GM19324 (cell line): ENCODE measurements at regions not wholly inside any gene's neighbourhood (a gene's known extent, or its start where the extent isn't known, plus 50 kb on each side); places are given as distances from the start of the nearest gene placed in this dataset.
A peak's percentile ranks its signal among the peaks of the same experiment; 100 is the strongest.
"Not testable (repeated sequence)": the region's sequence is repeated elsewhere in the genome, so short reads cannot be mapped to it uniquely, and the experiment has no call there.

Experiments
- ATAC-seq: cut with Tn5 transposase; IDR thresholded peaks from one replicate; pipeline ENCODE4 v1.9.1; 2021; ENCODE audit warnings: mild to moderate bottlenecking, moderate library complexity; ENCODE audit not compliant: unreplicated experiment, low FRiP score

DNA sequence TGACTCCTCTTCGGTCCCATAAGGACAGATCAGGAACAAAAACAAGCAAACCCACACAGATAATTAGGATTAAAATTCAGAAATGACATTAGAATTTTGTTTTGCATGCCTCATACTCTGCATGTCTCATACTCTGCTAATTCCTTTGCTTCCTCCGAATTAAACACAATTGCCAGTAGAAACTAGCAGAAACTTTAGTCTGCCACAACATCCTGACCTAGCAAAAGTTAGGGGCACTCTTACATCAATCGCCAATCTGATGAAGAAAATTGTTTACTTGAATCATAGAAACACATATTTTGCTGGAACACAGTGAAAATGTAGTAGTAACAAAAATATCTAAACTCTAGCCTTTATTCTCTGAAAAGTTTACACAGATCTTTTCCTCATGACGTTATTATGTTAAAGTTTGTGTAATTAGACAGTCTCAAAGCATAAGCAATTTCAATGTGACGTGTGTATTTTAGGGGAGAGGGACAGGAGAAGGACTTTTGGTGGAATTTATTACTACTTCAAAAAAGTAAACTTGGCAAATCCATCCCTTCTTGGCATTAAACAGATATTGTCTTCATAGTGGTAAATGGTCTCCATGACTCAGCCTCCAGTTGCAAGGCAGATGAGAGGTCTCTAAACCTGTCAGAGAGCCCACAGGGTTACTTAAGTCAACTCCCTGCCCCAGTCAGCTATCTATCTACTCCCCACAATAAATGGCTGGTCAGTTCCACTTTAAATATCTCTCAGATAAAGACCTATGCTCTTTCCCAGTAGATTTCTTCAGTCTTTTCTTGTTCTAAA lies 249.8 kb upstream of the UBASH3B start:
- ATAC-seq, result no peak

DNA sequence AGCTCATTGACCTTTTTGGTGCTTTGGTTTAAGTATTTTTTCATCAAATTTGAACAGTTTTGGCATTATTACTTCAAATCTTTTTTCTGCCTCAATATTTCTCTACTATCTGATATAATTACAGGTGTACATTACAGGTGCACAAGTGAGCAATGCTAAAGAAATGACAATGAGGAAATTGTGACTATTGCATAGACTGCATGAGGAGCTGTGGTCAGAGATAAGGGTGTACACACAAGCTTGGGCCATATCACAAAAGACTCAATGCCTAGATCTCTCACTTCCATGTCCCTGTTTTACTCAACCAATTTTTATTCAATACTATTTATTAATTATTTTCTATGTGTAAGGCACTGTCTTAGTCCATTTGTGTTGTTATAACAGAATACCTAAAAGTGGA lies 251.0 kb upstream of the UBASH3B start:
- no peak for ATAC-seq

DNA sequence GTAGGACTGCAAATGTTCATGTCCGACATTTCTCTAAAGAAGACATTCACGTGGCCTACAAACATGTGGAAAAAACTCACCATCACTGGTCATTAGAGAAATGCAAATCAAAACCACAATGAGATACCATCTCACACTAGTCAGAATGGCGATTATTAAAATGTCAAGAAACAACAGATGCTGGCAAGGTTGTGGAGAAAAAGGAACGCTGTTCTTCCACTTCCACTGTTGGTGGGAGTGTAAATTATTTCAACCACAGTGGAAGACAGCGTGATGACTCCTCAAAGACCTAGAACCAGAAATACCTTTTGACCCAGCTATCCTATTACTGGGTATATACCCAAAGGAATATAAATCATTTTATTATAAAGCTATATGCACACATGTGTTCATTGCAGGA lies 253.9 kb upstream of the UBASH3B start:
- not testable (repeated sequence) for ATAC-seq

GRCh38 chr11:122399375-122399774 lies 256.1 kb upstream of the UBASH3B start:
- ATAC-seq, result peak; percentile 72

DNA sequence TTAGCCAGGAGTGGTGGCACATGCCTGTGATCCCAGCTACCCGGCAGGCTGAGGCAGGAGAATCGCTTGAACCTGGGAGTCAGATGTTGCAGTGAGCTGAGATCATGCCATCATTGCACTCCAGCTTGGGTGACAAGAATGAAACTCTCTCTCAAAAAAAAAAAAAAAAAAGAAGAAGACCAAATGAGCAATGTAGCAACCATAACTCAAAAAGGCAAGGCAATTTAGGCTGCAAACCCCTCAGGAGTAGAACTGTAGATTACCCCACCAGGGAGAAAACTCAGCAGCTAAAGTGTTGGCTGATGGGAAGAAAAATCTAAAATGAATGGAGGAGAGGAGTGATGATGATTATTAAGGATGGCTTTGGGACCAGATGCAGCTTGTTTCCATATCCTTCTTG lies 256.7 kb upstream of the UBASH3B start:
- ATAC-seq, result no peak

GRCh38 chr11:122398167-122398566 lies 257.4 kb upstream of the UBASH3B start:
- no peak for ATAC-seq

DNA sequence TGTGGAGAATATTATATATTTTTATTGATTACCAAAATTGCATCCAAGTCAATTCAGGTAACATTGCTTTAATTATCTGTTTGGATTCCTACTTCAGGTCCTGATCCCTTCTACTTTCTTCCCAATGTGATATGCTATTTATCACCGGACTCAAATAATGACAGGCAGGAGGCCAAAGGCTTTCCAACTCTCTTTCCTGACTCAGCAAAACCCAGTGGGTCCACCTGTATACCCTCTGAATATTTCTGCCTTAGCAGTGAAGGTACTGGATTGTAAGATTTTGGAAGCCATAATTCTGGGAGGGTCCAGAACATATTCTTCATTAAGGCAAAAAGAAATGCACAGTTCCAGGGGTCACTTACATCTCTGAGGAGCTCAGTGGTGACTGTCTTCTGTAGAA lies 260.2 kb upstream of the UBASH3B start:
- no peak for ATAC-seq

DNA sequence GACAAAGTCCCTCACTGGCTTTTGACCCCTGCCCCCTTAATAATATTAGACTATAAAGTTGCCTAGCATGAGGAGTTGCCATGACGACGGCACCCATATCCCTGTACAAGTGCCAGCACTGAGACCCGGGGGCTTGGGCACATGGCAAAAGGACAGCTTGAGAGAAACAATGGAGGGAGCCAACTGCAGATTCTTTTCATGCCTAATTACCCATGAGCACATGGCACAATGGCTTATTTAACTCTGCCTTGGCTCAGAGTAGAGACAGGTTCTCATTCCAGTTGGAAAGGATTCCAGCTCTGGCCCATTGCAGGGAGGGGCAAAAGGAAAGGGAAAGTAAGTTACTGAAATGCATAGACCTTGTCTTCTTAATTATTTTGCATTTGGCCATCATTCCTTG lies 261.2 kb upstream of the UBASH3B start:
- no peak for ATAC-seq

GRCh38 chr11:122393209-122393860 lies 262.2 kb upstream of the UBASH3B start:
- no peak for ATAC-seq

GRCh38 chr11:122392508-122392907 lies 263.0 kb upstream of the UBASH3B start:
- ATAC-seq, result no peak

- no peak for ATAC-seq
Observed at GRCh38 chr11:122391049-122391448, 264.5 kb upstream of the UBASH3B start.

DNA sequence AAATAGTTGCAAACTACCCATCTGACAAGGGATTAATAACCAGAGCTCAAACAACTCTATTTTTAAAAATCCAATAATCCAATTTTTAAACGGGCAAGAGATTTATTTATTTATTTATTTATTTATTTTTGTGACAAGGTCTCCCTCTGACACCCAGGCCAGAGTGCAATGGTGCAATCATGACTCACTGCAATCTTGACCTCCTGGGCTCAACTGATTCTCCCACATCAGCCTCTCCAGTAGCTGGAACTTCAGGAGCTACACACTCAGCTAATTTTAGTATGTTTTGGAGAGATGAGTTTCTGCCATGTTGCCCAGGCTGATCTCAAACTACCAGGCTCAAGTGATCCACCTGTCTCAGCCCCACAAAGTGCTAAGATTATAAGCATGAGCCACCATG lies 267.2 kb upstream of the BLID start:
- no peak for ATAC-seq

GRCh38 chr11:122375687-122376399 lies 259.8 kb upstream of the BLID start:
- ATAC-seq, result no peak

DNA sequence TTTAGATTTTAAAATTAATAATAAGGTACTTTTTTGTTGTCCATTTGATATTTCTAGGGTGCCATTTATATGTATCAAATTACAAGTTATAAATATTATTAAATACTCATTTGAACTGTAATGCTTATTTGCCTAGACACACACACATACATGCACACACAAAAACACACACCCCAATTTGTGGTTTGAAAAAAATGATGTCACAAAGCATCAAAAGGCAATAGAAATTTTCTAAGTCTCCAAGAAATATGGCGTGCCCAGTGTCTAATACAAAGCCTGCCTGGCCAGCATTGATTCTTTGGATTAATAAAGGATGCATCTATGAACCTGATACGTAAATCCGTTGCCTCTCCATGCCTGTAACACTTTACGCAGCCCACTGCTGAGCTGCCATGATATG lies 252.8 kb upstream of the BLID start:
- ATAC-seq, result no peak

DNA sequence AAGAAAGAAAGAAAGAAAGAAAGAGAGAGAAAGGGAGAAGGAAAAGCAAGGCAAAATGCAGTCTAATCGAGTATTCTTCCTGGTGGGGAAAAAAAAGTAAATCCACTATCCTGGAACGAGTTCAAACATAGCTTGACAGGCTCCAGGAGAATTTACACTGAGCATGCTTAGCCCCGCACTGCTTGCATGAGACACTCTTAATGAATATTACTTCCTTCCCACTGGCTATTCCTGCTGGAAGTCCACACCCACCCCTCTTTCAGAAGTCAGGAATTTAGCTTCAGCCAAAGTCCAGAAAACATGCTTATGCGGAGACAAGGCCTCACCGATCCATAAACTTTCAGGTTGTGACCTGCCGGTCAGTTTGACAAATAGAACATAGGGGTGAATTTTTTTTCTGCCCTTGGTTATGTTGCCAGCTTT lies 251.8 kb upstream of the BLID start:
- no peak for ATAC-seq

- ATAC-seq, result no peak
Observed at GRCh38 chr11:122365610-122366360, 249.8 kb upstream of the BLID start.

DNA sequence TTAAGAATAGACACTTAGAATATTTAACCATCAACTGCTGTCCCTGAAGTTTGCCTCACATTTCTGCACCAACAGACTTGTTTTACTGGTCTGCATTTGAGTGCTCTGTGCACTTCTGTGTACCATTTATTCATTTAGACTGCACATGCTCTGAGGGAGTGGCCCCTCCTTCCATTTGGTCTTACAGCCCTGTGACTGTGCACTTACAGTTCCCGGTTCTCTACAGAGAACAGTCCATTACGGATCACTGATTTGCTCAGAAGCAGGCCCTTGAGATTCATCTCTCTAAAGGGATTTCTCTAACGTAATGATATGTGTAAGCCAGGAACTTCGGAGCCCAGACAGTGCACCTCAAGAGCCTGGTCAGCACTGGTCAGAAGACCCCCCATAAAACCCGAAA lies 247.3 kb upstream of the BLID start:
- no peak for ATAC-seq

- ATAC-seq, result no peak
Observed at GRCh38 chr11:122362381-122362780, 246.4 kb upstream of the BLID start.

DNA sequence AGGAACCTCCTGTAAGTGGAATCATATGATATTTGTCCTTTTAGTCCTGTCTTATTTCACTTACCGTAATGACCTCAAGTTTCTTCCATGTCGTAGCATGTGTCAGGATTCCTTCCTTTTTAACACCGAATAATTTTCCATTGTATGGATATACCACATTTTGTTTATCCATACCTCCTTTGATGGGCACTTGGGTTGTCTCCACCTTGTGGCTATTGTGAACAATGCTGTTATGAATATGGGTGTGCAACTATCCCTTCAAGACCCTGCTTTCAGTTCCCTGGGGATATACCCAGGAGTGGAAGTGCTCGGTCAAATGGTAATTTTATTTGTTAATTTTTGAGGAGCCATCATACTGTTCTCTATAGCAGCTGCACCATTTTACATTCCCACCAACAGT lies 244.9 kb upstream of the BLID start:
- ATAC-seq, result no peak

- ATAC-seq, result no peak
Observed at GRCh38 chr11:122359081-122359571, 243.1 kb upstream of the BLID start.

DNA sequence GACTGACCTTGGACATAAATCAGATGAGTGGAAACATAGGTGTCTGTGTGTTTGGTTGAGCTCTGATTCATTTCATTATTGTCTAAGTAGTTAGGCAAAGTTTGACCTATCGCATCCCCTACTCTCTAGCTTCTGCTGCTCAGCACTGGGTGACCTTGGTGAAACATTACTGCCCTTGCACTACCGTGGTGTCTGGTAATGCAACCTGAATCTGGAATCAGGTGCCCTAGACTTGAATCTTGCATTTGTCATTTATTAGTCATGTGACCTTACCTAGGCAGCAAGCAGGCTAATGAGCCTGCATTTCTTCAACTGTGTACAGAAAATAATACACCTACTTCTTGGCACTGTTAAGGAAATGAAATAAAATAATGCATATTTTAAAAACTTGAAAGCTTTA lies 242.3 kb upstream of the BLID start:
- no peak for ATAC-seq
